Posterior cingulate gyrus (tissue), 11 donors: ENCODE measurements at regions not wholly inside any gene's neighbourhood (a gene's known extent, or its start where the extent isn't known, plus 50 kb on each side); places are given as distances from the start of the nearest gene placed in this dataset.

Experiments
- DNase-seq, 10 donors: peaks; one replicate each; pipeline versions ENCODE4 v3.0.0 to v3.0.0-alpha.2; 2020 to 2021; ENCODE audit warnings: mixed read lengths in 3 of 10
- intact Hi-C: fragments of 100-400 bp; cut with DNase I; formaldehyde crosslinking; loops from one replicate; pipeline ENCODE4 v1.15.1; 2023

GRCh38 chr12:91618281-91618680 is 435.7 kb upstream of the DCN start:
- intact Hi-C loops: no loop called here
- DNase-seq: no peak

GRCh38 chr12:91617818-91618217 is 435.2 kb upstream of the DCN start:
- intact Hi-C loops: no loop called here
- no peak for DNase-seq

- intact Hi-C loops: no loop called here
- no peak for DNase-seq
Observed at GRCh38 chr12:91616416-91616815, 433.8 kb upstream of the DCN start.

- intact Hi-C loops: no loop called here
- no peak for DNase-seq
Observed at GRCh38 chr12:91613223-91613779, 430.7 kb upstream of the DCN start.

- intact Hi-C loops: no loop called here
- DNase-seq: no peak
Observed at GRCh38 chr12:91610561-91610960, 427.9 kb upstream of the DCN start.

- intact Hi-C loops: no loop called here
- no peak for DNase-seq
Observed at GRCh38 chr12:91609283-91609682, 426.7 kb upstream of the DCN start.

GRCh38 chr12:91608542-91608941 is 425.9 kb upstream of the DCN start:
- intact Hi-C loops: no loop called here
- DNase-seq: no peak

GRCh38 chr12:91606662-91607377 is 424.2 kb upstream of the DCN start:
- DNase-seq: no peak
- intact Hi-C loops: no loop called here

- intact Hi-C loops: no loop called here
- no peak for DNase-seq
Observed at GRCh38 chr12:91604897-91605296, 422.3 kb upstream of the DCN start.

GRCh38 chr12:91603060-91603459 is 420.4 kb upstream of the DCN start:
- intact Hi-C loops: no loop called here
- no peak for DNase-seq

GRCh38 chr12:91601054-91601453 is 418.4 kb upstream of the DCN start:
- intact Hi-C loops: no loop called here
- DNase-seq: no peak

GRCh38 chr12:91594715-91595114 is 412.1 kb upstream of the DCN start:
- no peak for DNase-seq
- intact Hi-C loops: no loop called here

- DNase-seq: no peak
- intact Hi-C loops: no loop called here
Observed at GRCh38 chr12:91591639-91591987, 409.0 kb upstream of the DCN start.

GRCh38 chr12:91590966-91591638 is 408.5 kb upstream of the DCN start:
- intact Hi-C loops: no loop called here
- no peak for DNase-seq

GRCh38 chr12:91588874-91589454 is 406.3 kb upstream of the DCN start:
- intact Hi-C loops: loop anchor here (10.0 kb wide), 1 partner anchor 976 kb away; no protein-coding TSS in a partner anchor
- DNase-seq: no peak

GRCh38 chr12:91586015-91586414 is 403.4 kb upstream of the DCN start:
- intact Hi-C loops: loop anchor here (10.0 kb wide), 1 partner anchor 979 kb away; no protein-coding TSS in a partner anchor
- no peak for DNase-seq

GRCh38 chr12:91582811-91583210 is 400.2 kb upstream of the DCN start:
- intact Hi-C loops: loop anchor here (10.0 kb wide), 1 partner anchor 982 kb away; no protein-coding TSS in a partner anchor
- no peak for DNase-seq

GRCh38 chr12:91579516-91580263 is 397.1 kb upstream of the DCN start:
- intact Hi-C loops: loop anchor here (5.0 to 10.0 kb wide), 3 partner anchors 445 to 985 kb away; no protein-coding TSS in a partner anchor
- no peak for DNase-seq

- no peak for DNase-seq
- intact Hi-C loops: loop anchor here (5.0 to 10.0 kb wide), 2 partner anchors 447 to 564 kb away; no protein-coding TSS in a partner anchor
Observed at GRCh38 chr12:91577586-91578539, 395.2 kb upstream of the DCN start.
